DOHH2 (cell line): ENCODE measurements at regions not wholly inside any gene's neighbourhood (a gene's known extent, or its start where the extent isn't known, plus 50 kb on each side); places are given as distances from the start of the nearest gene placed in this dataset.

Source experiments
- H3F3A ChIP-seq: fragments of 200-600 bp; sonication (generic), shearing (Covaris generic); 2 replicates; pipeline ENCODE4 v1.6.0; 2016; ENCODE audit warnings: antibody characterized with exemption, mild to moderate bottlenecking; ENCODE audit not compliant: control insufficient read depth, insufficient read depth
- H3K27ac ChIP-seq: fragments of 200-600 bp; sonication (generic); 2 replicates; pipeline ENCODE4 v1.5.1; 2014; ENCODE audit warnings: low read depth, mild to moderate bottlenecking, low read length, moderate library complexity
- H3K27me3 ChIP-seq: fragments of 200-600 bp; sonication (generic); 2 replicates; pipeline ENCODE4 v1.6.1; 2014; ENCODE audit warnings: mild to moderate bottlenecking, low read length, mixed read lengths; ENCODE audit not compliant: control insufficient read depth
- H3K36me3 ChIP-seq: fragments of 200-600 bp; sonication (generic); 2 replicates; pipeline ENCODE4 v1.6.1; 2014; ENCODE audit warnings: mild to moderate bottlenecking, low read length, moderate library complexity, mixed read lengths; ENCODE audit not compliant: control insufficient read depth
- H3K4me1 ChIP-seq: fragments of 200-600 bp; sonication (generic); 2 replicates; pipeline ENCODE4 v1.6.1; 2014; ENCODE audit warnings: mild to moderate bottlenecking, low read length, mixed read lengths; ENCODE audit not compliant: control insufficient read depth
- H3K4me2 ChIP-seq: fragments of 200-600 bp; sonication (generic); 2 replicates; pipeline ENCODE4 v1.6.0; 2014; ENCODE audit warnings: mild to moderate bottlenecking, low read length, moderate library complexity
- H3K4me3 ChIP-seq: fragments of 200-600 bp; sonication (generic); 2 replicates; pipeline ENCODE4 v1.5.1; 2014; ENCODE audit warnings: mild to moderate bottlenecking, low read length, mixed read lengths
- H3K79me2 ChIP-seq: fragments of 200-600 bp; sonication (generic); 2 replicates; pipeline ENCODE4 v1.6.1; 2014; ENCODE audit warnings: mild to moderate bottlenecking, low read length, mixed read lengths; ENCODE audit not compliant: control insufficient read depth
- H3K9me2 ChIP-seq: fragments of 200-600 bp; sonication (generic); replicated peaks from 2 replicates; pipeline ENCODE4 v1.6.1; 2014; ENCODE audit warnings: mild to moderate bottlenecking, low read length, mixed read lengths; ENCODE audit not compliant: control insufficient read depth
- H3K9me3 ChIP-seq: fragments of 200-600 bp; sonication (generic); 2 replicates; pipeline ENCODE4 v1.6.1; 2014; ENCODE audit warnings: antibody characterized with exemption, low read length, mixed read lengths; ENCODE audit not compliant: control insufficient read depth, insufficient read depth
- H4K20me1 ChIP-seq: fragments of 200-600 bp; sonication (generic); 2 replicates; pipeline ENCODE4 v1.6.0; 2014; ENCODE audit warnings: low read depth, mild to moderate bottlenecking, antibody characterized with exemption, low read length, moderate library complexity; ENCODE audit not compliant: control insufficient read depth, insufficient read depth
- CTCF ChIP-seq: fragments of 200-600 bp; sonication (generic); IDR thresholded peaks from one replicate; pipeline ENCODE4 v1.5.1; 2014; ENCODE audit warnings: antibody characterized with exemption, mild to moderate bottlenecking, low read depth, low read length; ENCODE audit not compliant: poor library complexity, severe bottlenecking
- EZH2phosphoT487 ChIP-seq: fragments of 200-600 bp; sonication (generic); IDR thresholded peaks from 2 replicates; pipeline ENCODE4 v1.6.1; 2017; ENCODE audit warnings: borderline replicate concordance, mild to moderate bottlenecking, antibody characterized with exemption, low read length, moderate library complexity, mixed read lengths

- no peak overlapping the region for H3K4me3 ChIP-seq
- H3K27me3 ChIP-seq = no peaks in the 10 kb centered on the region
- no peaks in the 10 kb centered on the region for H3K4me1 ChIP-seq
- H3K36me3 ChIP-seq = no peaks in the 10 kb centered on the region
- H3F3A ChIP-seq = no peaks in the 10 kb centered on the region
- no peaks in the 10 kb centered on the region for H3K9me2 ChIP-seq
- no peak overlapping the region for H3K4me2 ChIP-seq
- no peak for TF ChIP-seq EZH2phosphoT487
- no peak for TF ChIP-seq CTCF
- no peaks in the 10 kb centered on the region for H4K20me1 ChIP-seq
- H3K27ac ChIP-seq = no peak overlapping the region
- no peaks in the 10 kb centered on the region for H3K79me2 ChIP-seq
- no peaks in the 10 kb centered on the region for H3K9me3 ChIP-seq
Measured at GRCh38 chr9:115615821-115616665, 498.1 kb upstream of the TNC start.

DNA sequence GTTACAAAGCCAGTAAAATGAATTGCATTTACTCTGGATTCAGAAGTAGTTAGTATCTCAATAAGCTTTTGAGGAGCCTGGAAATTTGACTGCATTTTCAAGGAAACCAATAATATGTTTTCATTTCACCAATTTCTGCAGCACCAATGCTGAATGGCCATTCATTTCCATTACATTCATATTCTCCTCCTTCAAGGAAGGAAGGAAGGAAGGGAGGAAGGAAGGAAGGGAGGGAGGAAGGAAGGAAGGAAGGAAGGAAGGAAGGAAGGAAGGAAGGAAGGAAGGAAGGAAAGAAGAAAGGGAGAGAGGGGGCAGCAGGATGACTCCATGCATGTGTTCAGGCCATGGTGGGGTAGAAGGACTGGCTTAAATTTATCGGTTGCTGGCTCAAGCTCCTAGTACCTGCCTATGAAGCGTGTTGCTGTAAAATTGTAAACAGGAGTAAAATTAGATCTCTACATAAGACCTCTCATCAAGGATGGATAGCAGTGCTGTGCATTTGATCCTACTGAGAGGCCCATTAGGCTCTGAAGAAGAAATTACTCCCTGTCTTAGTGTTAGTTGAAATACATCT is 498.8 kb upstream of the TNC start:
- no peaks in the 10 kb centered on the region for H3F3A ChIP-seq
- no peak overlapping the region for H3K27ac ChIP-seq
- H3K4me3 ChIP-seq = no peak overlapping the region
- H3K27me3 ChIP-seq = no peaks in the 10 kb centered on the region
- no peaks in the 10 kb centered on the region for H4K20me1 ChIP-seq
- H3K4me2 ChIP-seq = no peak overlapping the region
- no peaks in the 10 kb centered on the region for H3K36me3 ChIP-seq
- H3K9me2 ChIP-seq = no peaks in the 10 kb centered on the region
- TF ChIP-seq CTCF (no peak), EZH2phosphoT487 (no peak)
- H3K4me1 ChIP-seq = no peaks in the 10 kb centered on the region
- H3K79me2 ChIP-seq = no peaks in the 10 kb centered on the region
- no peaks in the 10 kb centered on the region for H3K9me3 ChIP-seq

- no peak for TF ChIP-seq EZH2phosphoT487
- TF ChIP-seq CTCF = no peak
Measured at GRCh38 chr9:115625251-115625650, 507.3 kb upstream of the TNC start.

More at GRCh38 chr9:115625251-115625650, 507.3 kb upstream of the TNC start:
- Histone ChIP-seq H3K4me3 (no peak overlapping the region), H3F3A (no peaks in the 10 kb centered on the region), H4K20me1 (no peaks in the 10 kb centered on the region), H3K4me1 (no peaks in the 10 kb centered on the region), H3K27me3 (no peaks in the 10 kb centered on the region), H3K79me2 (no peaks in the 10 kb centered on the region), H3K9me2 (no peaks in the 10 kb centered on the region), H3K27ac (no peak overlapping the region), H3K4me2 (no peak overlapping the region), H3K36me3 (no peaks in the 10 kb centered on the region), H3K9me3 (no peaks in the 10 kb centered on the region)
